HS-5 (cell line): ENCODE measurements at regions not wholly inside any gene's neighbourhood (a gene's known extent, or its start where the extent isn't known, plus 50 kb on each side); places are given as distances from the start of the nearest gene placed in this dataset.
A peak's percentile ranks its signal among the peaks of the same experiment; 100 is the strongest.

Source experiments
- DNase-seq: peaks from one replicate; pipeline ENCODE4 v3.0.0-alpha.2; 2012; ENCODE audit warnings: low read depth

- DNase-seq = no peak
Measured at GRCh38 chr19:28972058-28972852, 240.7 kb downstream of the UQCRFS1 start.

- no peak for DNase-seq
Measured at GRCh38 chr19:28971513-28971912, 241.4 kb downstream of the UQCRFS1 start.

- DNase-seq = no peak
Measured at GRCh38 chr19:28971049-28971448, 241.9 kb downstream of the UQCRFS1 start.

GRCh38 chr19:28968721-28969120, 244.2 kb downstream of the UQCRFS1 start:
- no peak for DNase-seq

GRCh38 chr19:28966737-28967399, 246.1 kb downstream of the UQCRFS1 start:
- no peak for DNase-seq

GRCh38 chr19:28964500-28964899, 248.5 kb downstream of the UQCRFS1 start:
- DNase-seq = no peak

- no peak for DNase-seq
Measured at GRCh38 chr19:28963486-28964250, 249.3 kb downstream of the UQCRFS1 start.

- DNase-seq = peak; percentile 56
Measured at GRCh38 chr19:28961772-28962500, 251.0 kb downstream of the UQCRFS1 start.

GRCh38 chr19:28960986-28961705, 251.8 kb downstream of the UQCRFS1 start:
- DNase-seq = peak; percentile 51

- DNase-seq = no peak
Measured at GRCh38 chr19:28960586-28960985, 252.4 kb downstream of the UQCRFS1 start.

- DNase-seq = no peak
Measured at GRCh38 chr19:28956961-28957360, 256.0 kb downstream of the UQCRFS1 start.

- no peak for DNase-seq
Measured at GRCh38 chr19:28956421-28956820, 256.5 kb downstream of the UQCRFS1 start.

- no peak for DNase-seq
Measured at GRCh38 chr19:28949535-28949934, 263.4 kb downstream of the UQCRFS1 start.

- no peak for DNase-seq
Measured at GRCh38 chr19:28949027-28949426, 263.9 kb downstream of the UQCRFS1 start.

- no peak for DNase-seq
Measured at GRCh38 chr19:28948566-28948965, 264.4 kb downstream of the UQCRFS1 start.

GRCh38 chr19:28948026-28948425, 264.9 kb downstream of the UQCRFS1 start:
- DNase-seq = no peak

- no peak for DNase-seq
Measured at GRCh38 chr19:28943651-28944050, 269.3 kb downstream of the UQCRFS1 start.

- DNase-seq = no peak
Measured at GRCh38 chr19:28941833-28942232, 271.1 kb downstream of the UQCRFS1 start.

- peak; percentile 9 for DNase-seq
Measured at GRCh38 chr19:28940751-28941500, 272.0 kb downstream of the UQCRFS1 start.

- no peak for DNase-seq
Measured at GRCh38 chr19:28939236-28939635, 273.7 kb downstream of the UQCRFS1 start.

- no peak for DNase-seq
Measured at GRCh38 chr19:28936001-28936400, 276.9 kb downstream of the UQCRFS1 start.
